Ovary (tissue), 7 donors: ENCODE measurements at regions not wholly inside any gene's neighbourhood (a gene's known extent, or its start where the extent isn't known, plus 50 kb on each side); places are given as distances from the start of the nearest gene placed in this dataset.

Experiments
- DNase-seq, 5 donors: peaks; one replicate each; pipeline ENCODE4 v3.0.0-alpha.2; 2019 to 2020
- H3K27ac ChIP-seq, 2 donors: fragments of 200-600 bp; one replicate each; pipeline versions ENCODE4 v1.5.1 to v1.8.0; 2019 to 2022
- H3K27me3 ChIP-seq: fragments of 200-600 bp; one replicate; pipeline ENCODE4 v1.8.0; 2022
- H3K36me3 ChIP-seq: fragments of 200-600 bp; sonication (generic); one replicate; pipeline ENCODE4 v1.5.1; 2019
- H3K4me1 ChIP-seq: one replicate; pipeline ENCODE4 v1.8.1; 2013; ENCODE audit warnings: mild to moderate bottlenecking, moderate library complexity; ENCODE audit not compliant: insufficient read depth
- H3K4me3 ChIP-seq: fragments of 200-600 bp; sonication (generic); one replicate; pipeline ENCODE4 v1.5.1; 2017
- H3K9me3 ChIP-seq, 2 donors: fragments of 200-600 bp in 1 of 2; sonication (generic) in 1 of 2; one replicate each; pipeline versions ENCODE4 v1.5.1 to v1.8.1; 2013 to 2019; ENCODE audit warnings: mild to moderate bottlenecking in 1 of 2, moderate library complexity in 1 of 2
- EP300 ChIP-seq: sonication (generic); formaldehyde crosslinking; IDR thresholded peaks from one replicate; pipeline ENCODE4 v1.6.1; 2017; ENCODE audit warnings: antibody characterized with exemption
- POLR2A ChIP-seq: fragments of 450-650 bp; IDR thresholded peaks from one replicate; pipeline ENCODE4 v1.6.1; 2017; ENCODE audit warnings: antibody characterized with exemption, mild to moderate bottlenecking, moderate library complexity
- WGBS, 3 donors: extraction: QIAGEN DNeasy Blood & Tissue Kit in 1 of 3; methylation state at CpG; one replicate each; pipeline versions ENCODE4 v1.1.5 to v1.1.7; 2013 to 2017; 5-methylcytosine and 5-hydroxymethylcytosine counted together
- intact Hi-C, 4 donors: fragments of 100-400 bp; cut with DNase I; formaldehyde crosslinking; loops; one replicate each; pipeline versions ENCODE4 v1.11.0 to v1.15.1; 2022 to 2023
- TF ChIP-seq, protein P1 (sequence below), 3 donors: fragments of 450-650 bp in 2 of 3; fragments of 200-600 bp in 1 of 3; IDR thresholded peaks; one replicate each; pipeline versions ENCODE4 v1.5.1 to v1.8.0; 2016 to 2022; ENCODE audit warnings: antibody characterized with exemption in 3 of 3, mild to moderate bottlenecking in 1 of 3
- donor health status: DM: no; HTN: no; CAD: no; lungs with moderate emphysema.
- donor health status: DM: no; HTN: no; CAD: no.
- donor health status: Bipolar disorder and iron deficiency.
- donor health status: DM: no; HTN: no; CAD: no.
- donor health status: DM: yes; HTN: yes; CAD: no.

GRCh38 chr18:78804206-78805030, 175.2 kb upstream of the SALL3 start:
- no peaks in the 10 kb centered on the region for H3K27me3 ChIP-seq
- no peaks in the 10 kb centered on the region for H3K36me3 ChIP-seq
- H3K4me3 ChIP-seq = no peak overlapping the region
- TF ChIP-seq, protein P1, sequence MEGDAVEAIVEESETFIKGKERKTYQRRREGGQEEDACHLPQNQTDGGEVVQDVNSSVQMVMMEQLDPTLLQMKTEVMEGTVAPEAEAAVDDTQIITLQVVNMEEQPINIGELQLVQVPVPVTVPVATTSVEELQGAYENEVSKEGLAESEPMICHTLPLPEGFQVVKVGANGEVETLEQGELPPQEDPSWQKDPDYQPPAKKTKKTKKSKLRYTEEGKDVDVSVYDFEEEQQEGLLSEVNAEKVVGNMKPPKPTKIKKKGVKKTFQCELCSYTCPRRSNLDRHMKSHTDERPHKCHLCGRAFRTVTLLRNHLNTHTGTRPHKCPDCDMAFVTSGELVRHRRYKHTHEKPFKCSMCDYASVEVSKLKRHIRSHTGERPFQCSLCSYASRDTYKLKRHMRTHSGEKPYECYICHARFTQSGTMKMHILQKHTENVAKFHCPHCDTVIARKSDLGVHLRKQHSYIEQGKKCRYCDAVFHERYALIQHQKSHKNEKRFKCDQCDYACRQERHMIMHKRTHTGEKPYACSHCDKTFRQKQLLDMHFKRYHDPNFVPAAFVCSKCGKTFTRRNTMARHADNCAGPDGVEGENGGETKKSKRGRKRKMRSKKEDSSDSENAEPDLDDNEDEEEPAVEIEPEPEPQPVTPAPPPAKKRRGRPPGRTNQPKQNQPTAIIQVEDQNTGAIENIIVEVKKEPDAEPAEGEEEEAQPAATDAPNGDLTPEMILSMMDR (IDR thresholded peaks at IDR 0.05) = no peak
- no peak for TF ChIP-seq EP300
- no peak for TF ChIP-seq POLR2A
- no peaks in the 10 kb centered on the region for H3K4me1 ChIP-seq
- H3K27ac ChIP-seq = no peak overlapping the region
- no peaks in the 10 kb centered on the region for H3K9me3 ChIP-seq
- DNase-seq = no peak
- intact Hi-C loops = no loop called here
- 89 to 93% (median 89%) methylated on average over 26 of the region's 26 CpGs for WGBS, 3 donors

DNA sequence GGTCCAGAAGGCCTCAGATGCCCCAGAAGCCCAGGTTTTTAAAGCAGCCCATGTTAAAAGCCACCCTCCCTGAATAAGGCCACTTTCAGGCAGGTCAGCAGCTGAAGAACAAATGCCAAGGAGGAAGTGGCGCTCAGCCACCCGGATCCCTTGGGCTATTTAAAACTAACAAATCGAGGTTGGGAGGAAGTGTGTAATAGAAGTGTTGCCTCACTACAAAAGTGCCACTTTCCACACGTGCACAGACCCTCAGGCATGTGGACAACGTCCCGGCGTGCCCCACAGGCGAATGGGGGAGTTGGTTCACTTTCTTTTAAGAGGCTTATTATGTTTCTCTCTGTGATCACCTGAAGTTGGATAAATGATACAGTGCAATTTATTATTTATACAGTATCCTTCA, 173.8 kb upstream of the SALL3 start:
- H3K4me1 ChIP-seq = no peaks in the 10 kb centered on the region
- 75 to 79% (median 78%) methylated on average over 8 of the region's 8 CpGs for WGBS, 3 donors
- no peaks in the 10 kb centered on the region for H3K36me3 ChIP-seq
- no peak for TF ChIP-seq EP300
- TF ChIP-seq POLR2A = no peak
- TF ChIP-seq, protein P1 (IDR thresholded peaks at IDR 0.05) = no peak
- DNase-seq = no peak
- intact Hi-C loops = no loop called here
- H3K9me3 ChIP-seq = no peaks in the 10 kb centered on the region
- H3K27ac ChIP-seq = no peak overlapping the region
- H3K4me3 ChIP-seq = no peak overlapping the region
- H3K27me3 ChIP-seq = no peaks in the 10 kb centered on the region

DNA sequence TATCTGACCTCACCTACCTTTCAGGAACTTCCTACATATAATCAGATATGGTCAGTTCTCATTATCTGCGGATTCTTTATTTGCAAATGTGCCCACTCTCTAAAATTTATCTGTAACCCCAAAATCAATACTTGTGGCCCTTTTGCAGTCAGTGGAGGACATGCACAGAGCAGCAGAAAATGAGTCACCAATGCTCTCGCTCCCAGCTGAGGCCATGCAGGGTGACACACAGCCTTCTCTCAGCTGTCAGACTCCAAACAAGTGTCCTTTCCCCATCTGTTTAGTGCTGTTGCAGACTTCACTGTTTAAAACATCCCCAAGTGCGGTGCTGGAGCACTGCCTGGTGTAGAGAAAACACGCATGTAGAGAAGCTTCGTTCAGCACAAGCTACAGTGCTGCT, 171.9 kb upstream of the SALL3 start:
- H3K27ac ChIP-seq = no peak overlapping the region
- intact Hi-C loops = no loop called here

DNA sequence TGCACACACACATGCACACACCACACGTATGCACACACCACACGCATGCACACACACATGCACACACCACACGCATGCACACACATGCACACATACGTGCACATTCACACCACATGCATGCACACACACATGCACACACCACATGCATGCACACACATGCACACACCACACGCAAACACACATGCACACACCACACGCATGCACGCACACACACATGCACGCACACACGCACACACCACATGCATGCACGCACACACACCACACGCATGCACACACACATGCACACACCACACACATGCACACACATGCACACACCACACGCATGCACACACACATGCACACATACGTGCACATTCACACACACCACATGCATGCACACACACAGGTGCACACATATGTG, 169.8 kb upstream of the SALL3 start:
- Histone ChIP-seq H3K9me3 (no peaks in the 10 kb centered on the region), H3K27ac (no peak overlapping the region), H3K4me1 (no peaks in the 10 kb centered on the region), H3K36me3 (no peaks in the 10 kb centered on the region), H3K4me3 (no peak overlapping the region), H3K27me3 (no peaks in the 10 kb centered on the region)
- 90 to 94% (median 91%) methylated on average over 13 of the region's 13 CpGs for WGBS, 3 donors
- no peak for TF ChIP-seq EP300
- TF ChIP-seq, protein P1 (IDR thresholded peaks at IDR 0.05) = no peak
- no peak for TF ChIP-seq POLR2A
- intact Hi-C loops = no loop called here
- DNase-seq = no peak

More for the DNA sequence above, 171.9 kb upstream of the SALL3 start:
- H3K36me3 ChIP-seq = no peaks in the 10 kb centered on the region
- WGBS, 3 donors = 88 to 93% (median 90%) methylated on average over 5 of the region's 5 CpGs
- H3K4me1 ChIP-seq = no peaks in the 10 kb centered on the region
- TF ChIP-seq, protein P1 (IDR thresholded peaks at IDR 0.05) = no peak
- TF ChIP-seq POLR2A (no peak), EP300 (no peak)
- no peaks in the 10 kb centered on the region for H3K9me3 ChIP-seq
- no peak overlapping the region for H3K4me3 ChIP-seq
- DNase-seq = no peak
- H3K27me3 ChIP-seq = no peaks in the 10 kb centered on the region
